HG03097 (cell line): ENCODE measurements at regions not wholly inside any gene's neighbourhood (a gene's known extent, or its start where the extent isn't known, plus 50 kb on each side); places are given as distances from the start of the nearest gene placed in this dataset.

Experiments
- ATAC-seq: cut with Tn5 transposase; IDR thresholded peaks from one replicate; pipeline ENCODE4 v1.9.1; 2021; ENCODE audit not compliant: unreplicated experiment, low FRiP score

- ATAC-seq: no peak
Observed at GRCh38 chr2:145108959-145109710, 589.2 kb upstream of the ZEB2 start.

- no peak for ATAC-seq
Observed at GRCh38 chr2:145108361-145108778, 588.5 kb upstream of the ZEB2 start.

GRCh38 chr2:145106293-145106692, 586.4 kb upstream of the ZEB2 start:
- no peak for ATAC-seq

DNA sequence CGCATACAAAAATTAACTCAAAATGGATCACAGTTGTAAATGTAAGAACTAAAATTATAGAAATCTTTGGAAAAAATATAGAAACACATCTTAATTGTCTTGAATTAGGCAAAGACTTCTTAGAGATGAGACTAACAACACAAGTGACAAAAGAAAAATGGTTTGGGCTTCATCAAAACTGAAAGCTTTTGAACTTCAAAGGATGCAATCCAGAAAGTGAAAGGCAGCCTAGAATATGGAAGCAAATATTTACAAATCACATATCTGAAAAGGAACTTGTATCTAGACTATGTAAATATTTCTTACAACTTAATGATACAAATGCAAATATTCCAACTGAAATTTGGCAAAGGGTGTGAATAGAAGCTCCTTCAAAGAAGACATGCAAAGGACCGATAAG, 582.8 kb upstream of the ZEB2 start:
- no peak for ATAC-seq

- ATAC-seq: no peak
Observed at GRCh38 chr2:145100301-145100700, 580.4 kb upstream of the ZEB2 start.

DNA sequence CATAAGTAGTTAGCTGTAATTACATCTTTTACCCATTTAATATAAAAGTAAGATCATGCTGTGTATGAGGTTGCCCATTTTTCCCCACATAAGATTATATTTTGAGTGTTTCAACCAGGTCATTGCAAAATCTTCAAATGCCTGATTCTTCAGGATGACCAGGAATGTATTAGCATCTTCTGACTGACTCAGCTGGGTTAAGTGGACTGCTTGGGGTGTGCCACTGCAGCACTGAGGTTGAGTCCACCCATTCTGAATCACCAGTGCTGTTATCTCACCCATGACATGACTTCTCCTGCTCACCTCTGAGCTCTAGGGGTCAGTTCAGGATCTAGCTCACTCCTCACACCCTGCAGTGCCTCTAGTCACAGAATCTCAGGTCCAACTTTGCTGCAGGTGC, 576.7 kb upstream of the ZEB2 start:
- ATAC-seq: no peak

DNA sequence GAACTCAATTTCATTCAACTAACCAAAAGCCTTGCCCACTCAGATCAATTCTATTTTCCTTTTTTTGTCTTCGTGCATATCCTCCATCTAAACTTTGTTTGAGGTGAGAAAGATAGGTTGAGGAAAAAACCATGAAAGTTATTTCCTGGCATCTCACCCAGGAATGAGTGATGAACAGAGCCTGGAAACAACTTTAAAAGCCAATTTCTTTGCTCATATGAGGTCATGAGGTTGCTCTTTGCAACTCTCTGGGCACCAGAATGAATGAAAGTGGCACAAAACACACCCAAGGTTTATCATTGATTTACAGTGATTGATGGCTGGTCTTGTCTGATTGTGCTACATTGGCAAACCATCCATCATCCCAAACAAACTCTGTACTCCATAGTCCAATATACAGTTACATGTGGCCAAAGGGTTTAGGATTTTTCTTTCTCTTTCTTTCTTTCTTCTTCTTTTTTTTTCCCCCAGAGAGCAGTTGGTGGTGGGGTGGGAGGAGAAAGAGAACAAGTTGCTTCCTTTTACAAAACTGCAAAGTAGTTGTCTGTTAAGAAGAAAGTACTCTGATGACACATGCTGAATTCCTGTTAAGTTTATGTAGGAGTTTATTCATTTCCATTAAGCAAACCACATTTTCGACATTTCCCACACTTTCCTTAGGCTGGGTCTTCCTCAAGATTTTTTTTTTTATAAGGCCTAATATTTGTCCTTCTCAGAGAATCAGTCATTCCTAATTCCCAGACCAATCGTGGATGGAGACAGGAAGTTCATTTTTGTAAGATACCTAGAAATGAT, 575.9 kb upstream of the ZEB2 start:
- ATAC-seq: no peak

GRCh38 chr2:145094370-145094769, 574.5 kb upstream of the ZEB2 start:
- ATAC-seq: no peak

DNA sequence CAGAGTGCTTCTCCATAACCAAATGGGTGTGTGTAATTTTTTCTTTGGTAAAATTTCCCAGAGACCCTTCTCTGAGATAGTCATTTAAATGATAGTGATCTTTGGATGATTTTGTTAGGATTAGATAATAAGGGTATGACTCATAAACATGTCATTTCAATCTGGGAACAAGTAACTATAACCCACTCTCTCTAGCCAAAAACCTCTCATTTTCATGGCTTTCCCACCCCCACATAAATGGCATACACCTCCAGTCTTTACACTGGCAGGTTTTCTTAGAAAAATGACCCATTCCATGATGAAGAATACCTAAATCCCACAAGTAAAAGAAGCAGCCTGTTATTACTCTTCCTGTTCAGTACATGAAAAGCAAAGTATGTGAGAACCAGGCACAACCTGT, 572.0 kb upstream of the ZEB2 start:
- no peak for ATAC-seq

GRCh38 chr2:145090841-145091761, 571.2 kb upstream of the ZEB2 start:
- ATAC-seq: no peak

DNA sequence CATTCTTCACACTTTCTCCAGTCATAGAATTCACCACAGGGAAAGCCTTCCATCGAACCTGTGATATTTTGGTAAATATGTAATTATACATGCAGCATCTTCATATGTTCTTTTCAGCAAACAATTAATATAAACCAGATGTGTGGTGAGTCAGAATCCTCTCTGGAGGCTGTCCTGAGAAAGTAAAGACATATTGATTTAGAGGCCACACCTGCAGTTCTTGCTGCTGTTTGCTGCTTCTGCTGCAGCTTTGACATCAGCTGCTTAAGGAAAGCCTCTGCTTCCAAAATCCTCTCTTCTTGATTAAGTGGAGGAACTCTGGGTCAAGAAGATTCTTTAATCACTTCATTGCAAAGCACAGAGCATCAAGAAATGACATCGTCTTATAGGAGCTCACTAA, 568.8 kb upstream of the ZEB2 start:
- no peak for ATAC-seq

DNA sequence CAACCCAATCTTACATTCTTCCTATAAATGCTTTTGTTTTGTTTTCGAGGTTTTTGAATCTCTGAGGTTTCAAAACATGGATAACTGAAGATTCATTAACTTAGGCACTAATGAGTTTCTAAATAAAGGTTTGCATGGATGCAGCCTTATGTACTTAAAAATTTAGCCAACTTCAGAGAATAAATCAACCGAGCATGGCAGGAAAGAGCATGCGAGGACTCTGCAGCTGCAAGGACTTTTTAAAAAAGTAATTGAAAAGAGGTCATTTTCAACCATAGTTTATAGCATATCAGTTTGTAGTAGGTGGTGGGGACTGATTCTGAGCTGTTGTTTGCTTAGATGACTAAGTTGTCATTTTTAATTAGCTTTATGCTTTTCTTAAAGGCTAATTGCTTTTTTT, 567.0 kb upstream of the ZEB2 start:
- ATAC-seq: no peak

DNA sequence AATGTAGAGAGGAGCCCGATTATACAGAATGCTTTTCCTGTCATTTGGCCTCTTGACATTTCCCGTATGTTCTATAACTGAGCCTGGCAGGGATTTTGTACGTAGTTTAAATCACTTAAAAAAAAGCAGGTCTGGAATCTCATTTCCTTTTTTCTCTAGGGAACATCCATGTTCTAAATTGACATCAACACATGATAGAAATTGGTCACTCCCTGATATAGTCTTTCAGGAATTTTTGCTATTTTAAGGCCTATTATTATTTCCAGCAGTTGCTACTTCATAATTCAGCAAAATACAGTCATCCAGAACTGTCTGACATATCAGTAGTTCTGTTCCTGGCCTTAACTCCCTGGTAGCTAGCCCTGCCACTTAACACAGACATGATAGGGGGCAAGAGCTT, 565.7 kb upstream of the ZEB2 start:
- no peak for ATAC-seq

- ATAC-seq: no peak
Observed at GRCh38 chr2:145080426-145080825, 560.5 kb upstream of the ZEB2 start.

GRCh38 chr2:145079641-145080040, 559.7 kb upstream of the ZEB2 start:
- ATAC-seq: no peak

GRCh38 chr2:145078923-145079322, 559.0 kb upstream of the ZEB2 start:
- ATAC-seq: no peak

- ATAC-seq: no peak
Observed at GRCh38 chr2:145076085-145076484, 556.2 kb upstream of the ZEB2 start.

DNA sequence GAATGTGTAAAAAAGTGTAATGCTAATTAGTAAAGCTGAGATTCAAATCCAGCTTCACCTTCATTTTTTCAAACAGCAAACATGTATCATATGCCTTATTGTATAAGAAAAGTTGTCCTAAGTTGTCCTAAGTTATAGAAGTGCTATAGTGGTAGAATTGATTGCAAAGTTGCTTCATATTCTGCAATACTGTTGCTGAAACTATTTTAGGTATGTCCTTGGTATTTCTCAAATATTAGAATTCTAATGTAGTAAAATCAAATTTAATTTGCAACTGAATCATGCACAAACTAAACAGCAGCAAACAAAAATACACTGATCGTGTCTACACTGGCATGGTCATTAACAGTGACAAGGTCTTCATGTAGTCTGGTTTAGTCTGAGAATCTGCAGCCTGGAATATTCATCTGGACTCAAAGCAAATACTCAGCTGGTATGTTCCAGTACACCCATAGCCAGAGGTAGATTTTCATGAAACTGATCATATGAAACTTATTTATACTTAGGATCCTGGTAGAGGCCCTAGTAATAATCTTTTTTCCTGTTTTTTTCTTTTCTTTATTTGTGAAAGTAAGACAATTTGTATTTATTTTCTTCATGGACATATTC, 555.6 kb upstream of the ZEB2 start:
- ATAC-seq: no peak

DNA sequence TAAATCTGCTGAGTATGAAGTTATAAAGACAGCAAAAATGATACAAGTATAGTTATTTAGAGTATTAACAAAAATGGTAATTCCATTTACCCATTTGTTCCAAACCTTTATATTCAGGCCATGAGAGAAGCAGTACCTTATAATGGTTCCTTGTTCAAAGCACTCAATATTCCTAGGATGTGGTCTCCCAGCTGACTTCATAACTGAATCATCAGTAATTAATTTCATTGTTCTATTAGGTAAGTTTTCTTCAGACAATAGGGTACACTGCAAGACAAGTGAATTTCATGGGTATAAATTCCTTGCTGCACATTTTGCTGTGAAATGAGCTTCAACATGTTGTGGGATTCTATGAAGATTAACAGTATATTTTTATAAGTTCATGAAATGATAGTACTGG, 550.8 kb upstream of the ZEB2 start:
- ATAC-seq: no peak

DNA sequence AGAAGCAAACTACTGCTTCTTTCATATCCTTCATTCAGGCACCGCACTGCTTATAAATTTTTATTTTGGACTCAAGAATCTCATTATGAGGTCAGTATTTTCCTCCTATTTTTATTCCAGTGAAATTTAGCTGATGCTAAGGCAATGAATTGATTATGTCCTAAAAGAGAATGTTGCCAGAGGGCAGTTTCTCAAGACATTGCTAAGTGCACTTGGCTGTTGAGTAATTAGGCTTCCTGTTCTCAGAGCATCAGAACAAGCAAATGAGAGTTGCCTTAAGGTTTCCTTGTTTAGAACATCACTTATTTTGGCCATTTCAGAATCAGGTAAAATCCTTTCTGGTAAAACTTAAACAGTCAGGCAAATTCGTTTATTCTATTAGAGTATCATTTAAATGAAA, 548.6 kb upstream of the ZEB2 start:
- ATAC-seq: no peak

DNA sequence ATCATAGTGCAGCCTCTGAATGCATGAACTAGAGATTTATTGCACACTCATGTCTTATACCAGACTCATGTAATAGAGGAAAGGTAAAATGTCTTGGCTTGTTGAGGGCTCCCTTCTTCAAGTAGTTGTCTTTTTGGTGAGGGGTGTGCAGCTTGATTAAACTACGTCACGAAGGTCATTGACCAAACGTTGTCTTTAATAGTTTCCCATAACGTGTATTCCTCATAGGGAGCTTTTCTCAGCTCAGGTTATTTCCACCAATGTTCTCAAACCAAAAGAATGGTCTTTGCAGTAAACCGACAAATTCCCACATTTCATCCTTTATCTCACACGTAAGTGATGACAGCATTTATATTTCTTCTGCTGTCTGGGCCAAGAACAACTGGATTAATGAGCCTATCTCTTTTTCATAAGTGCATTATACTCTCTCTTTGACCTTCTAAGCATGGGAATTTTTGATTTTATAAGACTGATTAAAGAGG, 547.7 kb upstream of the ZEB2 start:
- no peak for ATAC-seq
